ENCODE measurements at regions not wholly inside any gene's neighbourhood (a gene's known extent, or its start where the extent isn't known, plus 50 kb on each side); places are given as distances from the start of the nearest gene placed in this dataset.

DNA sequence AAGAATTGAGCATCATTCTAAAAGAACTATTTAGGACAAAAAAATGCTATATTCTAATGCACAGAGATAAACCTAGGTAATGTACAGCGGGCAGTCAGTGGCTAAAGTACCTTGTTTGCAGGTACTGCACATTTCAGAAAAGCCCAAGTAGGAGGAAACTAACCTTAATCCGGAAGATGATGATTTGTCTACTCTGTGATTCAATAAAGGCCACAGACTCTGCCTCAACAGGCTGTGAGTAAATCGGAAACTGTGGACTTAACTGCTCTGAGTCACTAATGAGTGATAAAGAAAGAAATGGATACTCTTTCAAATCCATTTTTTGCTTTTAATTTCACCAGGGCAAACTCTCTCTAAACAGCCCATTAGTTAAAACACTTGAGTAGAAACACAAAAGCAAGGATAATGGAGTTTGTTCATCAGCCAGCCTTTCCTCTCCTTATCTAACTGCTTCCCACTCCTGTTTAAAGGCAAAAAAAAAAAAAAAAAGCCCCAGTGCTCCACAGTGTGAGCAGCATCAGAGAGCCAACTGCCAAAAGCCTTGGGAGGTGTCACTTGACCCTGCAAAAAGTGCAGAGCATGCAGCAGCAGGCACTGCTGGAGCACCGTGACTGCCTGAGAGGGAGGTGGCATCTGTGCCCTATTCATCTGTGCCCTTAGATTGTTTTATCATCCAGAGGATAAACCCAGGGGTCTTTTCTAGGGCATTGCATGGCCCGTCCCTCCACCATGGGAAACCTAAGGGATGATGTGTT, 187.7 kb downstream of the SATB1 start:
- Histone ChIP-seq H3K27ac (no peak overlapping the region), H3K36me3 (no peaks in the 10 kb centered on the region), H3K4me1 (ENCODE audit: low read depth) (peaks cover 23% of the 10 kb centered on the region), H3K4me3 (no peak overlapping the region), H3K9me3 (ENCODE audit: low read depth) (no peaks in the 10 kb centered on the region), H3K27me3 (no peaks in the 10 kb centered on the region)
- TF ChIP-seq, protein P1, sequence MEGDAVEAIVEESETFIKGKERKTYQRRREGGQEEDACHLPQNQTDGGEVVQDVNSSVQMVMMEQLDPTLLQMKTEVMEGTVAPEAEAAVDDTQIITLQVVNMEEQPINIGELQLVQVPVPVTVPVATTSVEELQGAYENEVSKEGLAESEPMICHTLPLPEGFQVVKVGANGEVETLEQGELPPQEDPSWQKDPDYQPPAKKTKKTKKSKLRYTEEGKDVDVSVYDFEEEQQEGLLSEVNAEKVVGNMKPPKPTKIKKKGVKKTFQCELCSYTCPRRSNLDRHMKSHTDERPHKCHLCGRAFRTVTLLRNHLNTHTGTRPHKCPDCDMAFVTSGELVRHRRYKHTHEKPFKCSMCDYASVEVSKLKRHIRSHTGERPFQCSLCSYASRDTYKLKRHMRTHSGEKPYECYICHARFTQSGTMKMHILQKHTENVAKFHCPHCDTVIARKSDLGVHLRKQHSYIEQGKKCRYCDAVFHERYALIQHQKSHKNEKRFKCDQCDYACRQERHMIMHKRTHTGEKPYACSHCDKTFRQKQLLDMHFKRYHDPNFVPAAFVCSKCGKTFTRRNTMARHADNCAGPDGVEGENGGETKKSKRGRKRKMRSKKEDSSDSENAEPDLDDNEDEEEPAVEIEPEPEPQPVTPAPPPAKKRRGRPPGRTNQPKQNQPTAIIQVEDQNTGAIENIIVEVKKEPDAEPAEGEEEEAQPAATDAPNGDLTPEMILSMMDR (IDR thresholded peaks at IDR 0.05; ENCODE audit: low read depth, low read length) = no peak
- peak; percentile 26 to 33 for DNase-seq (ENCODE audit: low read depth in 1 of 2, low spot score in 1 of 2)

DNA sequence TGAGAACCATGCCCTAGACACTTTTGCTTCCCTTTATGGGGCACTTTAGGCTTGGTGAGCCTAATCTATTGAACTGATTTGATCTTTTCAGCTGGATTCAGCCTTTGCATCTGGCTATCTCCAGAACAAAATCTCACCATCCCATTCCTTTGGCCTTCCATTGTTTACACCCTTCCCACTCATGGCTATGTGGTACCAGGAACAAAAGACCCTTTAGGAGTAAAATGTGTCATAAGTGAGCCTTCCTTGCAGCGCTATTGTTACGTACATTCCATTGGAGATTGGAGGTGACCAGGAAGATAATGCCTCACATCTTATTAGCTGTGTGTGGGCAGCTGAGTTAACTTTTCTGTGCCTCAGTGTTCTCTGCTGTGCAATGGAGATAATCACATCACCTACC, 188.4 kb downstream of the SATB1 start:
- Histone ChIP-seq H3K27ac (no peak overlapping the region), H3K36me3 (no peaks in the 10 kb centered on the region), H3K9me3 (ENCODE audit: low read depth) (no peaks in the 10 kb centered on the region), H3K27me3 (no peaks in the 10 kb centered on the region), H3K4me3 (no peak overlapping the region), H3K4me1 (ENCODE audit: low read depth) (peaks cover 23% of the 10 kb centered on the region)
- DNase-seq (ENCODE audit: low read depth in 1 of 2, low spot score in 1 of 2) = no peak
- TF ChIP-seq, protein P1 (IDR thresholded peaks at IDR 0.05; ENCODE audit: low read depth, low read length) = no peak

DNA sequence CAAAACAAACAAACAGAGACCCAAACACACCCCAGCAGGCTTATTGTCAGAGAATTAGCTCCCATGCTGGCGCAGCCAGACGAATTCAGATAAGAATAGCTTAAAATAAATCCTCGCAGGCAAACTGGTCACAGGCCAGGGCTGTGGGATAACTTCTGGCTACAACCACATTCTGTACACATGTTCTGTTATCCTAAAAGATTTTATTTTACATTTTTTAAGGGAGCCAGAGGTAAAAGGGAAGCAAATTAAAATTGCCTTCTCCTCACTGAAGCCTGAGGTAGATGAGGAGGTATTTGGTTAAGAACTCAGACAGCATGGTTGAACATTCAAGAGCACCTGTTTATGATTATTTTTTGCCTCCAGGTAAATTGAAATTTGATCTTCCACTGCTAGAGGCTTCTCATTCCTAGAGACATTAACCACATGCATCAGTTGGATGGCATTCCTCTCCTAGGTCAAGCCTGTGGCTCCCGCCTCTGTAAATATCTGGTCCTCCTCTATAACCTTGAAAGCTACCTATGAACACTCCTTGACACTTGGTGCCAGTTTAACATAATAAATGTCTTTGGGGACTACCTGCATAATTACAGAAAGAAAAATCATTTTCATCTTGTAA, 190.3 kb downstream of the SATB1 start:
- H3K9me3 ChIP-seq (ENCODE audit: low read depth) = no peaks in the 10 kb centered on the region
- H3K27me3 ChIP-seq = no peaks in the 10 kb centered on the region
- DNase-seq (ENCODE audit: low read depth in 1 of 2, low spot score in 1 of 2) = peak; percentile 21 to 40
- peaks cover 23% of the 10 kb centered on the region for H3K4me1 ChIP-seq (ENCODE audit: low read depth)
- H3K36me3 ChIP-seq = no peaks in the 10 kb centered on the region
- TF ChIP-seq, protein P1 (IDR thresholded peaks at IDR 0.05; ENCODE audit: low read depth, low read length) = no peak
- no peak overlapping the region for H3K4me3 ChIP-seq
- peak overlapping the region; percentile 82 for H3K27ac ChIP-seq

DNA sequence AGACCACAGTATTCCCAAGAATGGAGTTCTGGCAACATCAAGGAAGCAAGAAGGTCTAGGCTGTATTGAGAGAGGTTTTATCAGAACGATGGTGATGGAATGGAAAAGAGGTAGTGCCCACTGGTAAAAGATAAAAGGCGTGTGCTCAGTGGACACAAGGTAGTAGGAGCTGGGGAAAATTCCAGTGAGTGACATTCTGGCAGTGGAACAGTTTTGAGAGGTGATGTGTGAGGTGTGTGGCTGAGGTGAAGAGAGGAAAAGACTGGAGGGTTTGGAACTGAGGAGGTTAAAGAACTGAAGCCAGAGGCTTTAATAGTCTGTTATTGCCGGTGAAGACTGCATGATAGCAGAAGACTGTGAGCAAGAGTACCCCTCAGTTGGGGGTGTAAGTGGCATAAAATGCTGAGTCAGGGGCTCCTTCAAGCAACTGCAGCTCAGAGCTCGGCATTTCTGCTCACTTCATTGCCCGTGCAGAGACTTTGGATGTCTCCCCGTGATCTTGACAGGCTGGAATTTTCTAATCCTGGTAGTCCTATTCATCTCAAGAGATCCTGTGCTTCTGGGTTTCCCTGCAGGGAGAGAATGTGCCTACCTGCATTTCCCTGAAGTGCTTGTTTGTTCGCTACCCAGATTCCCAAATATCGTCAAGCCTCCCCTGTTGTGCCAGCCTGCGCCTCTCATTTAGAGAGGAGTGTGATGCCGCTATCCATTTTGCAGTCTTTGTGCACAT, 191.0 kb downstream of the SATB1 start:
- Histone ChIP-seq H3K4me3 (no peak overlapping the region), H3K27ac (peak overlapping the region; percentile 82), H3K4me1 (ENCODE audit: low read depth) (peaks cover 23% of the 10 kb centered on the region), H3K9me3 (ENCODE audit: low read depth) (no peaks in the 10 kb centered on the region), H3K27me3 (no peaks in the 10 kb centered on the region), H3K36me3 (no peaks in the 10 kb centered on the region)
- TF ChIP-seq, protein P1 (IDR thresholded peaks at IDR 0.05; ENCODE audit: low read depth, low read length) = no peak
- peak in 1 of 2 donors; percentile 45 for DNase-seq (ENCODE audit: low read depth in 1 of 2, low spot score in 1 of 2)

DNA sequence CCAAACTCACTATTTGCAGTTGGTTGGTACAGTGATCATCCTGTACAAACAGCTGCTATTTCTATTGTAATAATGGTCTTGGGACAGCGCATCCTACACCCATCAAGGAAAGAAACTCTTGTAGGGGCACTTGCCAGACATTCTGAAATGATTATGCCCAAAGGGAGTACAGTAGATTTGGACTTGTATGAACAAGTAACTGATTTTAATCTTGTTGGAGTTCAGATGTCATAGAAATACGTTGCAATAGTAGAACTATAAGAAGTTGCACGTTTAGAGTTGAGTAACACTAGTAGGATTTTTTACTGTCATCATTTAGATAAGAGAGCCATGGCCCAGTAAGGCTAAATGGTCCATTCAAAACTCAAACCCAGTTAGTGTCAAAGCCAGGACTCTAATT, 192.8 kb downstream of the SATB1 start:
- no peak for DNase-seq (ENCODE audit: low read depth in 1 of 2, low spot score in 1 of 2)
- no peaks in the 10 kb centered on the region for H3K9me3 ChIP-seq (ENCODE audit: low read depth)
- H3K27me3 ChIP-seq = no peaks in the 10 kb centered on the region
- TF ChIP-seq, protein P1 (IDR thresholded peaks at IDR 0.05; ENCODE audit: low read depth, low read length) = no peak
- peaks cover 18% of the 10 kb centered on the region for H3K4me1 ChIP-seq (ENCODE audit: low read depth)
- H3K4me3 ChIP-seq = no peak overlapping the region
- no peak overlapping the region for H3K27ac ChIP-seq
- H3K36me3 ChIP-seq = no peaks in the 10 kb centered on the region

All from cardiac muscle cell (in vitro differentiated cells and primary cell).